GM18511 (cell line): ENCODE measurements at regions not wholly inside any gene's neighbourhood (a gene's known extent, or its start where the extent isn't known, plus 50 kb on each side); places are given as distances from the start of the nearest gene placed in this dataset.

Source experiments
- ATAC-seq: cut with Tn5 transposase; IDR thresholded peaks from one replicate; pipeline ENCODE4 v1.9.1; 2021; ENCODE audit warnings: mild to moderate bottlenecking, moderate library complexity; ENCODE audit not compliant: unreplicated experiment

DNA sequence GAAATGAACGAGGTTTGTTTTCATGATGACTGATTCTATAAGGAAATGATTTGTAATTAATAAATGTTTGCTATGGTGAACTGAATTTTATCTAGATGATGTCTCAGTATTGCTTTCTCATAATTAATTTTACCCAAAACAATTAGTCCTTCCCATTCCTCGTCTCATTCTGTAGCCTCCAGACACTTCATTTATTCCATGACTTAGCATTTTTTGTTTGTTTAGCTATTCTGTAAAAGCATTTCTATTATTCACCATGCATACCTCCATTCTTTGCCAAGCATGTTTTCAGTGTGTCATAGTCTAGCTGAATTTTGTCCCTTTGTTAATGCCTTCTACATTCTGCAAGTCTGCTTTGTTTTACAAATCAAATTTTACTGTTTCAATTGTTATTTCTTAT, 137.4 kb upstream of the RPL10L start:
- ATAC-seq: no peak

- no peak for ATAC-seq
Measured at GRCh38 chr14:46782281-46782680, 130.7 kb upstream of the RPL10L start.

DNA sequence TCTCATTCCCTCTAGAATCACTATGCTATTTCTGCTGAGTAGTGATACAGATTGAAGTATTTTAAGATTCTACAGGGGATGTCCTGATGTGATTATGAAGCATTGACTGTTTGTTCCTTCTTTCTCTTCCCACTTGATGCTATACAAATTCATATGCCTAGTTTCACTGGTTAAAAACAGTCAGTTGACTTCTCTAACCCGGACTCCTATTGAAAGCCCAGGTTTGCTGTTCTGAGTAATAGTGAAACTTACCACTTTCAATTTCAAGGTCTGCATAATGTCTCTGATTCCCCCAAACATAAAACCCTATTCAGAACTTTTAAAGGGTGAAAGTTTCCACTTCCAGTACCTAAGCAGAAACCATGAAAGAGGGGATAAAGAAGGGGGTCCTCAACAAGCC, 117.7 kb upstream of the RPL10L start:
- peak; percentile 97 for ATAC-seq

DNA sequence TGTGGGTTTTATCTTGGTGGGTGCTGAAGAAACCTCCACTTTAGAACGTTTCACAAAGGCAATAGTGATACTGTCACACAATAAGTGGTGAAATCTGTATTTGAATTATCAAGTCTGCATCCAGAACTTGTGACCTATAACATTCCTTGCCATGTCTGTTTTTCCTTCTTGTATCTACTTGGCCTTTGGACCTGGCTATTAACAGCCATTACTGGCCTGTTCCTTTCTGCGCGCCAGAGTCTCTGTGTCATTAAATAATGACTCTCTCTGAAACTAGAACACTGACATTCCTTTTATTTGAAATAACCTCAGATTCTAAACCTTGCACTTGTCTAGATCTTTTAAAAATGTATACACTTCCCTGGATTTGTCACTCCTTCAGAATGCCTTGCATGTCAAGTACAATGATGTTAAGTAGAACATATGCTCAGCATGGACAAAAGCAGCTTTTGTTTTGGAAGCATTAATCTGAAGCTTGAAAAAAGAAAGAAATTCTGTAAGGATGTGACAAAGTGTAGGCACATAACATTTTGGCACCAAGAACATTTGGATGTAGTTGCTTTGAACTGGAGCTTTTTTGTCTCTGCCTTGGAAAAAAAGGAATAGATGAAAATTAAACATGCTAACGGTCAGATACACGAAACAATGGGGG, 95.5 kb upstream of the RPL10L start:
- no peak for ATAC-seq

GRCh38 chr14:46734286-46734685, 82.7 kb upstream of the RPL10L start:
- no peak for ATAC-seq

DNA sequence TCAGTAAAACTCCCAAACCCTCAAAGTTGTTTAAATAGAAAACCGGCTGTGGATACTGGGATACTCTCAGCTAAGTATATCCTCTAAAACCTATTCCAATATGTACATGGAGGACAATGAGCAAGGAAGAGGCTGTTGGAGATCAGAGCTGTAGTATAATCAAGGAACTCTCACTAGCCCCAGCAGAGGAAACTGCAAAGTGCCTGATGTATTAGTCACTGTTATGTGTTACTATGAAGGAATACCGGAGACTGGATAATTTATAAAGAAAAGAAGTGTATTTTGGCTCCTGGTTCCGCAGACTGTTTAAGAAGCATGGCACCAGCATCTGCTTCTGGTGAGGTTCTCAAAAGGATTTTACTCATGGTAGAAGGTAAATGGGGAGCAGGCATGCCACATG, 65.6 kb upstream of the RPL10L start:
- no peak for ATAC-seq
